ENCODE measurements at regions not wholly inside any gene's neighbourhood (a gene's known extent, or its start where the extent isn't known, plus 50 kb on each side); places are given as distances from the start of the nearest gene placed in this dataset.

DNA sequence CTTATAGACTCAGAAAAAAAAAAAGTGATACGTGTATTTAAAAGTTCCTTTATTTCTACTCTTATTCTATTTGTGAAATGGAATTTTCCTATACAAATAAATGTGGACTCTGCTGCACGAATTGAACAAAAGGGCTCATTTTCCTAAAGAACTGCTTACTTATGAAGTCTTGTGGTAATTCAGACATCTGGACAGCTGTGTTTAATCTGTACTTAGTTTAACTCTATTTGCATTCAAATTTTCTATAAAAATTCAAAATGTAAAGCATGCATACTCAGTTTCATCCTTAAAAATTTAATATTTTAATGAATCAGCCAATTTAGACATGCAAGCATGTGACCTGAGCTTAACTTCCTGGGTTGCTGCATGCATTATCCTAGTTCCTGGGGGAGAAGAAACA, 118.0 kb upstream of the PCLO start:
- H3K9me3 ChIP-seq (ENCODE audit: control insufficient read depth, low read depth, low read length), result no peaks in the 10 kb centered on the region
- no peak overlapping the region for H3K14ac ChIP-seq (ENCODE audit: insufficient read depth, low read length)
- no peak overlapping the region for H3K27ac Mint-ChIP-seq
- H4K91ac ChIP-seq (ENCODE audit: insufficient read length, low read depth, low read length), result no peak overlapping the region
- H2BK15ac ChIP-seq (ENCODE audit: low read depth, low read length), result no peak overlapping the region
- H2BK12ac ChIP-seq (ENCODE audit: insufficient read length, low read depth, low read length), result no peak overlapping the region
- H3K79me1 ChIP-seq (ENCODE audit: insufficient read depth, low read depth, low read length, poor library complexity, severe bottlenecking), result no peaks in the 10 kb centered on the region
- H3K9ac ChIP-seq (ENCODE audit: extremely low read depth, insufficient read length, low read length), result no peak overlapping the region
- no peak overlapping the region for H3K56ac ChIP-seq (ENCODE audit: insufficient read length, low read depth, low read length)
- no peaks in the 10 kb centered on the region for H3K4me1 ChIP-seq (ENCODE audit: insufficient read depth, low read length)
- no peak overlapping the region for H2BK20ac ChIP-seq (ENCODE audit: low read depth, low read length, poor library complexity, severe bottlenecking)
- no peak overlapping the region for H4K5ac ChIP-seq (ENCODE audit: insufficient read length, low read depth, low read length)
- H4K8ac ChIP-seq (replicated peaks; ENCODE audit: insufficient read length, low read depth, low read length), result no peak overlapping the region
- no peaks in the 10 kb centered on the region for H3K79me2 ChIP-seq (ENCODE audit: insufficient read depth, low read length)
- no peak overlapping the region for H3K4me2 ChIP-seq (ENCODE audit: insufficient read depth, insufficient read length, low read length)
- no peak overlapping the region for H2BK120ac ChIP-seq (ENCODE audit: low read depth, low read length, poor library complexity, severe bottlenecking)
- no CpG with 5 or more reads among the region's 2 CpGs for WGBS (ENCODE audit: extremely low coverage, insufficient read length, low lambda C conversion rate)
- H3K23me2 ChIP-seq (ENCODE audit: insufficient read length, low read depth, low read length, poor library complexity, severe bottlenecking), result no peaks in the 10 kb centered on the region
- H3K27me3 Mint-ChIP-seq (ENCODE audit: low read depth), result no peaks in the 10 kb centered on the region
- no peak overlapping the region for H3K27ac ChIP-seq (ENCODE audit: insufficient read length, low read depth, low read length)
- H3K36me3 Mint-ChIP-seq (ENCODE audit: insufficient read depth in 1 of 3, low read depth in 3 of 3), result no peaks in the 10 kb centered on the region
- H4K20me1 ChIP-seq (ENCODE audit: control insufficient read depth, insufficient read depth, insufficient read length), result no peaks in the 10 kb centered on the region
- no peak overlapping the region for H2AK5ac ChIP-seq (ENCODE audit: insufficient read length, low read length)
- H3K4me3 Mint-ChIP-seq, result no peak overlapping the region
- H3K4me1 Mint-ChIP-seq, result no peaks in the 10 kb centered on the region
- H3K4ac ChIP-seq (ENCODE audit: low read depth, low read length), result no peak overlapping the region
- H3K23ac ChIP-seq (ENCODE audit: insufficient read length, low read depth, low read length), result no peak overlapping the region
- H3T11ph ChIP-seq (ENCODE audit: low read length), result no peak overlapping the region
- no peaks in the 10 kb centered on the region for H3K27me3 ChIP-seq (ENCODE audit: insufficient read depth, low read length)
- no peak overlapping the region for H2AFZ ChIP-seq (ENCODE audit: low read length)
- no peak for DNase-seq
- TF ChIP-seq, protein P1, sequence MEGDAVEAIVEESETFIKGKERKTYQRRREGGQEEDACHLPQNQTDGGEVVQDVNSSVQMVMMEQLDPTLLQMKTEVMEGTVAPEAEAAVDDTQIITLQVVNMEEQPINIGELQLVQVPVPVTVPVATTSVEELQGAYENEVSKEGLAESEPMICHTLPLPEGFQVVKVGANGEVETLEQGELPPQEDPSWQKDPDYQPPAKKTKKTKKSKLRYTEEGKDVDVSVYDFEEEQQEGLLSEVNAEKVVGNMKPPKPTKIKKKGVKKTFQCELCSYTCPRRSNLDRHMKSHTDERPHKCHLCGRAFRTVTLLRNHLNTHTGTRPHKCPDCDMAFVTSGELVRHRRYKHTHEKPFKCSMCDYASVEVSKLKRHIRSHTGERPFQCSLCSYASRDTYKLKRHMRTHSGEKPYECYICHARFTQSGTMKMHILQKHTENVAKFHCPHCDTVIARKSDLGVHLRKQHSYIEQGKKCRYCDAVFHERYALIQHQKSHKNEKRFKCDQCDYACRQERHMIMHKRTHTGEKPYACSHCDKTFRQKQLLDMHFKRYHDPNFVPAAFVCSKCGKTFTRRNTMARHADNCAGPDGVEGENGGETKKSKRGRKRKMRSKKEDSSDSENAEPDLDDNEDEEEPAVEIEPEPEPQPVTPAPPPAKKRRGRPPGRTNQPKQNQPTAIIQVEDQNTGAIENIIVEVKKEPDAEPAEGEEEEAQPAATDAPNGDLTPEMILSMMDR (conservative IDR thresholded peaks at IDR 0.05), result no peak
- H3K9me3 Mint-ChIP-seq, result no peaks in the 10 kb centered on the region
- no peak overlapping the region for H3K18ac ChIP-seq (ENCODE audit: insufficient read length, low read depth, low read length)
- no peak overlapping the region for H2BK5ac ChIP-seq (ENCODE audit: insufficient read length, low read length)

Measured in H9 (cell line).